PC-9 (cell line): ENCODE measurements at regions not wholly inside any gene's neighbourhood (a gene's known extent, or its start where the extent isn't known, plus 50 kb on each side); places are given as distances from the start of the nearest gene placed in this dataset.

Experiments
- BruUV-seq: library from RNA; stranded (reverse); fragments of 400-500 nt; replicated peaks from 2 replicates; lab custom pipeline; 2021; lab: Mats Ljungman, UMichigan
- CTCF ChIA-PET: fragments of 300-600 bp; sonication (Branson Sonifier 250); formaldehyde crosslinking; loops from one replicate; lab custom pipeline; 2022; ENCODE audit warnings: antibody characterized with exemption; lab: Charles Lee
- POLR2A ChIA-PET: fragments of 300-600 bp; sonication (Branson Sonifier 250); formaldehyde crosslinking; loops from one replicate; lab custom pipeline; 2022; ENCODE audit warnings: antibody characterized with exemption; ENCODE audit not compliant: unreplicated experiment; lab: Charles Lee
- DNase-seq, 2 experiments: peaks; one replicate each; pipeline versions ENCODE4 v3.0.0 to v3.0.0-alpha.2; 2015 to 2022; ENCODE audit warnings: mixed read lengths in 1 of 2
- H2AFZ ChIP-seq: fragments of 200-600 bp; sonication (generic); 2 replicates; pipeline ENCODE4 v1.8.1; 2017; ENCODE audit warnings: antibody characterized with exemption
- H3F3A ChIP-seq: fragments of 200-600 bp; sonication (generic); 2 replicates; pipeline ENCODE4 v1.8.1; 2017; ENCODE audit warnings: antibody characterized with exemption, mild to moderate bottlenecking, low read depth; ENCODE audit not compliant: insufficient read depth
- H3K27ac ChIP-seq: fragments of 200-600 bp; sonication (generic); 2 replicates; pipeline ENCODE4 v1.6.1; 2016; ENCODE audit warnings: mixed run types
- H3K27me3 ChIP-seq: fragments of 200-600 bp; sonication (generic); 2 replicates; pipeline ENCODE4 v1.6.1; 2016; ENCODE audit warnings: low read depth, mixed run types; ENCODE audit not compliant: insufficient read depth
- H3K36me3 ChIP-seq: fragments of 200-600 bp; sonication (generic); 2 replicates; pipeline ENCODE4 v1.6.1; 2016; ENCODE audit warnings: low read depth, mixed run types
- H3K4me1 ChIP-seq: fragments of 200-600 bp; sonication (generic); replicated peaks from 2 replicates; pipeline ENCODE4 v1.6.1; 2016; ENCODE audit warnings: mixed run types; ENCODE audit not compliant: insufficient read depth
- H3K4me2 ChIP-seq: fragments of 200-600 bp; sonication (generic); 2 replicates; pipeline ENCODE4 v1.6.1; 2017; ENCODE audit warnings: mixed run types
- H3K4me3 ChIP-seq: fragments of 200-600 bp; sonication (generic); 2 replicates; pipeline ENCODE4 v1.6.1; 2016; ENCODE audit warnings: mixed run types
- H3K79me2 ChIP-seq: fragments of 200-600 bp; sonication (generic); 2 replicates; pipeline ENCODE4 v1.6.1; 2017; ENCODE audit warnings: low read depth, mixed run types
- H3K9me2 ChIP-seq: fragments of 200-600 bp; sonication (generic); 2 replicates; pipeline ENCODE4 v1.8.1; 2017; ENCODE audit warnings: mild to moderate bottlenecking; ENCODE audit not compliant: insufficient read depth
- H3K9me3 ChIP-seq: fragments of 200-600 bp; sonication (generic); 2 replicates; pipeline ENCODE4 v1.8.1; 2016; ENCODE audit warnings: low read depth; ENCODE audit not compliant: insufficient read depth
- H4K20me1 ChIP-seq: fragments of 200-600 bp; sonication (generic); 2 replicates; pipeline ENCODE4 v1.8.1; 2017; ENCODE audit not compliant: insufficient read depth
- CTCF ChIP-seq: fragments of 200-600 bp; sonication (generic); conservative IDR thresholded peaks from 2 replicates; pipeline ENCODE4 v1.6.1; 2017; ENCODE audit warnings: mixed run types, antibody characterized with exemption, mild to moderate bottlenecking, moderate library complexity
- EZH2 ChIP-seq: fragments of 200-600 bp; sonication (generic); IDR thresholded peaks from 2 replicates; pipeline ENCODE4 v1.8.0; 2017; ENCODE audit warnings: antibody characterized with exemption, low read depth
- intact Hi-C: fragments of 100-400 bp; cut with micrococcal nuclease; formaldehyde crosslinking; loops from one replicate; pipeline ENCODE4 v1.10.0; 2022; ENCODE audit not compliant: unreplicated experiment

GRCh38 chr4:187302457-187303150 lies 578.9 kb upstream of the FAT1 start:
- H3K27me3 ChIP-seq: no peaks in the 10 kb centered on the region
- DNase-seq: no peak
- no peaks in the 10 kb centered on the region for H3K36me3 ChIP-seq
- TF ChIP-seq CTCF: no peak
- no peak for TF ChIP-seq EZH2
- no peaks in the 10 kb centered on the region for H3K9me3 ChIP-seq
- CTCF ChIA-PET: no interaction called here
- H3F3A ChIP-seq: no peaks in the 10 kb centered on the region
- intact Hi-C loops: no loop called here
- no peaks in the 10 kb centered on the region for H3K9me2 ChIP-seq
- POLR2A ChIA-PET: no interaction called here
- H3K4me3 ChIP-seq: no peak overlapping the region
- no peak overlapping the region for H2AFZ ChIP-seq
- no peaks in the 10 kb centered on the region for H3K79me2 ChIP-seq
- BruUV-seq: no TSS peak
- no peak overlapping the region for H3K27ac ChIP-seq
- no peaks in the 10 kb centered on the region for H3K4me1 ChIP-seq
- no peaks in the 10 kb centered on the region for H4K20me1 ChIP-seq
- H3K4me2 ChIP-seq: no peak overlapping the region

- CTCF ChIA-PET: no interaction called here
- no peak overlapping the region for H3K4me3 ChIP-seq
- no peaks in the 10 kb centered on the region for H3K9me3 ChIP-seq
These were observed 580.5 kb upstream of the FAT1 start for GRCh38 chr4:187304133-187304532.

GRCh38 chr4:187307131-187307530 lies 583.5 kb upstream of the FAT1 start:
- TF ChIP-seq EZH2 (no peak), CTCF (no peak)
- BruUV-seq: no TSS peak
- H3K27me3 ChIP-seq: no peaks in the 10 kb centered on the region
- no peaks in the 10 kb centered on the region for H3F3A ChIP-seq
- intact Hi-C loops: no loop called here
- ChIA-PET POLR2A (no interaction called here), CTCF (no interaction called here)
- H3K4me2 ChIP-seq: no peak overlapping the region
- no peak overlapping the region for H3K4me3 ChIP-seq
- H3K9me2 ChIP-seq: no peaks in the 10 kb centered on the region
- no peaks in the 10 kb centered on the region for H3K4me1 ChIP-seq
- H3K79me2 ChIP-seq: no peaks in the 10 kb centered on the region
- no peaks in the 10 kb centered on the region for H3K36me3 ChIP-seq
- H4K20me1 ChIP-seq: no peaks in the 10 kb centered on the region
- no peak for DNase-seq
- no peak overlapping the region for H3K27ac ChIP-seq
- H3K9me3 ChIP-seq: no peaks in the 10 kb centered on the region
- no peak overlapping the region for H2AFZ ChIP-seq

More at GRCh38 chr4:187304133-187304532, 580.5 kb upstream of the FAT1 start:
- no peak for DNase-seq
- Histone ChIP-seq H4K20me1 (no peaks in the 10 kb centered on the region), H3K27me3 (no peaks in the 10 kb centered on the region), H3K27ac (no peak overlapping the region), H3K4me2 (no peak overlapping the region), H2AFZ (no peak overlapping the region), H3F3A (no peaks in the 10 kb centered on the region), H3K9me2 (no peaks in the 10 kb centered on the region), H3K36me3 (no peaks in the 10 kb centered on the region), H3K4me1 (no peaks in the 10 kb centered on the region), H3K79me2 (no peaks in the 10 kb centered on the region)
- POLR2A ChIA-PET: no interaction called here
- TF ChIP-seq EZH2 (no peak), CTCF (no peak)
- intact Hi-C loops: no loop called here
- BruUV-seq: no TSS peak
